NCI-H748 (cell line): ENCODE measurements at regions not wholly inside any gene's neighbourhood (a gene's known extent, or its start where the extent isn't known, plus 50 kb on each side); places are given as distances from the start of the nearest gene placed in this dataset.

ENCODE experiments used
- DNase-seq: peaks from one replicate; lab custom pipeline; 2025; ENCODE audit not compliant: unreplicated experiment; lab: John Stamatoyannopoulos, UW

GRCh38 chr12:91974541-91975085 is 171.0 kb downstream of the BTG1 start:
- no peak for DNase-seq

DNA sequence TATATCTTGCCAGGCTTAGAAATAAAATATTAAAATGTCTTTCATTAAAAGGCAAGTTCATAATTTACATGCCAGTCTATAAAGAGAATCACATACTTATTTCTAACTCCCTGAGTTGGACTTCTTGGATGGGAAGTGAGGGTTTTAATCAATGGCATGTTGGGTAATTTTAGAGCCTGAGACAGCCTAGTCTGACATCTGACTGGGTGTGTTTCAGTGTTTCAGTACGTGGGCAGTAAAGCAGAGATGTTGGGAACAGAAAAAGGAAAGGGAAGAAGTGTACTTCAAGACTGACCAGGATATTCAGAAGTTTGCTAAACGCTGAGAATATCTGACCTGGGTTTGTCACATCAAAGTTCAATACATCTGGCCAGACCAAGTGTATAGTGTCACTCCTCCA is 171.8 kb downstream of the BTG1 start:
- no peak for DNase-seq

DNA sequence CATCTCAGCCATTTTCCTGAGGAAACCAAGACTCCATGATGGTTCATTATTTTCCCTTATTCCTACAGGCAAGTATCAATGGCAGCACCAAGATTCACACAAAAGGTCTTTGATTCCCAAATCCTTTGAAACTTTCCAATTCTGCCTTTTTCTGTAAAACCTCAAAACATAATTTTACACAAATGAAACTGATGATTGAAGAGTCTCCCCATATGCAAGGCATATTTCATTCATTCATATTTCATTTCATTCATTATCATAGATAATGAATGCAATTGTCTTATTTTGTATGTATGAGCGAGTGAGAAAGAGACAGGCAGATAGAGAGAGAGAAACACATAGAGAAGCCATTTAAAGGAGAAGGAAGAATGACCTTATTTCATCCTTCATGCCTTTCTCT is 172.8 kb downstream of the BTG1 start:
- DNase-seq: no peak

DNA sequence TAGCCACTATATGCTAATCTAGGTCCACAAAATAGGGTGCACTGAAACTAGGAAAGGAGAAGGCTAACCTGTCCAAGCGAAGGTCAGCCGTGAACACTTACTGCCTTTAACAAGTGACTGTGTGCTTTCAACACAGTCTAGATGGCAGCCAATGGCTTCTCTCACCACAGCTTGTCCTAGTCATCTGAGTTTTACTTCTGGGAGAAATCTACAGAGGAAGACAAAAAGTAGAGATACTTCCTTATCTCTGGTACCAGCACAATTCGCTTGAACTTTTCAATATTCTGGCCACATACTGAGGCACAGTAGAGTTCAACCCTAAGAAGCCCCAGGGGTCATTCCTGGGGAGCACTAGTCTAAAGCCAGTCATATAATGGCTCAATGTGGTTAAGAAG is 176.9 kb downstream of the BTG1 start:
- DNase-seq: no peak

- DNase-seq: no peak
These were observed 177.4 kb downstream of the BTG1 start for GRCh38 chr12:91968076-91968776.

- no peak for DNase-seq
These were observed 178.1 kb downstream of the BTG1 start for GRCh38 chr12:91967590-91967989.

DNA sequence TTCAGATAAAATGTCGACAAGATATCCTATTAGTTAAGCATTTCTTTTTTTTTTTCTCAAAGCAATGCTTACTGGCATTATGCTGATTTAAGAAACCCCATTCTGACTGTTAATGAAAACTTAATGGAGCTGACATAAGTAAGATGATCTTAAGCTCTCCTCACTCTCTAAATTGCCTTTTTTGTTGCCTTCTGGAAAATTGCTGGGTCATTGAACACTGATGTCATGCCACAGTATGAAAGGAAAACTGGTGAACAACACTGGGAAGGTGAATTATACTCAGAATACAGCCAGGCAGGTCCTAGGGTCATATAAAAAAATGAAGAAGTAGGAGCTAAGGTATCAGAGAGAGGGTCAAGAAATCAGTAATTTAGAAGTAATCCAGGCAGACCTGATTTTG is 179.9 kb downstream of the BTG1 start:
- peak; percentile 11 for DNase-seq

- no peak for DNase-seq
These were observed 181.1 kb downstream of the BTG1 start for GRCh38 chr12:91964501-91964900.

- DNase-seq: no peak
These were observed 186.4 kb downstream of the BTG1 start for GRCh38 chr12:91959220-91959619.

- no peak for DNase-seq
These were observed 186.8 kb downstream of the BTG1 start for GRCh38 chr12:91958816-91959215.

- no peak for DNase-seq
These were observed 190.9 kb downstream of the BTG1 start for GRCh38 chr12:91954747-91955146.

DNA sequence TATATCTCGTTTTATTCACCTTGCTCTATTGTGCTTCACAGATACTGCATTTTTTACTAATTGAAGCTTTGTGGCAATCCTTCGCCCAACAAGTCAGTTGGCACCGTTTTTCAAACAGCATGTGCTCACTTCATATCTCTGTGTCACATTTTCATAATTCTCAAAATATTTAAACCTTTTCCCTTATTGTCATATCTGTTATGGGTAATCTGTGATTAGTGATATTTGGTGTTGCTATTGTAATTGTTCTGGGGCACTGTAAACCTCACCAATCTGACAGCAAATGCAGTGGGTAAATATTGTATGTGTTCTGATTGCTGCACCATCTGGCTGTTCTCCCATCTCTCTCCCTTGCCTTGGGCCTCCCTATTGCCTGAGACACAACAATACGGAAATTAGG is 191.3 kb downstream of the BTG1 start:
- peak; percentile 36 for DNase-seq

DNA sequence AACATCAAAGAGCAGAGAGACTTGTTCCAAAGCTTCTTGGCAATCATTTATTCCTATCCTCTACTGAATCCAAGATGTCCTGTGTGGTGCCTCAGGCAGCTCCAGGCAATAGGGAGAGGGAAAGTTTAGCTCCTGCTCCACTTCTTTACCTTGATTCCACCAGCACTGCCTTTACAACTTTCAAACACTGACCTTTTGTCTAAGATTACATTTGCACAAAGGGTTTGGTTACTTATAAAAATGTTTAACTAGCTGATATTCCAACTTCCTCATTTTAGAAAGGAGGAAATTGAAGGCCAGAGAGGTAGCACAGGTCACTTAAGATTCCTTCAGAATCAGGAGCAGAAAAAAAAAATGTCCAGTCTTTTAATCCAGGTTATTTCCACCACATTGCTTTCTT is 192.7 kb downstream of the BTG1 start:
- DNase-seq: no peak

- no peak for DNase-seq
These were observed 194.1 kb downstream of the BTG1 start for GRCh38 chr12:91951571-91951970.

- DNase-seq: no peak
These were observed 197.1 kb downstream of the BTG1 start for GRCh38 chr12:91948504-91948903.

DNA sequence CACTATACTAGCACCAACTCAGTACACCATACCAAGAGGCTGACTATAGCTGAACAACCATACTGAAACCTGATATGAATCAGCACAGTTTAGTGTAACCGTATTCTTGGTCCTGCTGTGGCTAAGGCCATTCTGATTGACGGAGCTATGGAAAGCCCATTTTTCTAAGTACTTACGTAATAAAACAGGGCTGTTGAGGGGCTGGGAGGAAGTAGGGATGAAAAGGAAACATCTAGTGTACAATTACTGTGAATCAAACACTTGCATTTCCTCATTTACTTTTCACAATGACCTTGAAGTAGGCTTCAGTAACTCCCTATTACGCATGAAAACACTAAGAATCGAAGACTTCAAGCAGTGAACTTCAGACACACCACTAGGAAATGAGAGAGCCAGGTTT is 198.2 kb downstream of the BTG1 start:
- peak; percentile 28 for DNase-seq

GRCh38 chr12:91944637-91945036 is 201.0 kb downstream of the BTG1 start:
- no peak for DNase-seq

GRCh38 chr12:91940826-91941570 is 204.6 kb downstream of the BTG1 start:
- no peak for DNase-seq

GRCh38 chr12:91940322-91940721 is 205.3 kb downstream of the BTG1 start:
- no peak for DNase-seq

DNA sequence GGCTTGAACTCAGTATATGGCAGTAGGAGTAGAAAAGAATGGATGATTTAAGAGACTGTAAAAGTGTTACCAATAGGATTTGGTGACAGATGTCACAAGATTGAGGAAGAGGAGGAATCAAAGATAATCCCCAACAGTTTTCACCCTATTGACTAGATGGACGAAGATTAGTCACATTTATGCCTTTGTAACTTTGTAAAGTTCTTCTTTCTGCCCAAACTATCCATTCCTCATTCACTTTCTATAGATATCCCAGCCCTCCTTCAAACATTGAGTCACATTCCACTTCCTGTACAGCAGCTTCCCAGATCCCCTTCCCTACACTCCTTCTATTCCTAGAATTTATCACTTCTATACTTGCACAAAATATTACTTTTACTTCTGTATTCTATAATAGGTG is 207.9 kb downstream of the BTG1 start:
- no peak for DNase-seq

DNA sequence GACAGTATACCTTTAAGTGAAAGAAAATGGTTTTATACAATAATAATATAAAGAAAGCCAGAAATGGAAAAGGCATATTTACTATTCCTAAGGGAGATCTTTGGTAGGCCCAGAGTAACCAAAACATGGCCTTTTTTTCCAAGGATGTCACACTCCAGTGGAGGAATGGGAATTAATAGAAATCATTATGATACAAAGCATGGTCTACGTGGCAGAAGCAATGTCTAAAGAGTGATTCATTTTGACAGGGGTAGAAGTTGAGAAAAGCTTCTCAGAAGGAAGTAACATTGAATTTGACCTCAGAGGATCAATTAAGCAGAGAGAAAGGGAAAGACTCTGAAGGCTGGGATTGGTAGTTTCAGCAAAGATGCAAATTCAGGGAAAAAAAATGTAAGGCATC is 208.6 kb downstream of the BTG1 start:
- no peak for DNase-seq

GRCh38 chr12:91935296-91935695 is 210.3 kb downstream of the BTG1 start:
- no peak for DNase-seq
